ENCODE measurements at regions not wholly inside any gene's neighbourhood (a gene's known extent, or its start where the extent isn't known, plus 50 kb on each side); places are given as distances from the start of the nearest gene placed in this dataset.
"Not testable (repeated sequence)": the region's sequence is repeated elsewhere in the genome, so short reads cannot be mapped to it uniquely, and the experiment has no call there.

DNA sequence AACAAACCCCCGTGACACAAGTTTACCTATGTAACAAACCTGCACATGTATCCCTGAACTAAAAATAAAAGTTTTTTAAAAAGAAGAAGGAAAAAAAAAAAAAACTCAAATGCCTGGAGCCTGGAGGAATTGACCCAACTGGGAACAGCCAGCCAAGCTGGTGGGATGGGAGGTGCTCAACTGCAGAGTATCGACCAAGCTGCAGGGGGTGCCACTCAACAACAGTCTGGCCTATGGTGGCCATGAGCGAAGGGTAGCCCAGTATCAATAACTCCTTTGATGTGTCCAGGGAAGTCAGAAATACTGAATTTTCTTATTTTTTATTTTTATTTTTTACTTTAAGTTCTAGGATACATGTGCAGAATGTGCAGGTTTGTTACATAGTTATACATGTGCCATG lies 310.3 kb upstream of the DLGAP1 start:
- DNase-seq (ENCODE audit: low spot score): no peak

DNA sequence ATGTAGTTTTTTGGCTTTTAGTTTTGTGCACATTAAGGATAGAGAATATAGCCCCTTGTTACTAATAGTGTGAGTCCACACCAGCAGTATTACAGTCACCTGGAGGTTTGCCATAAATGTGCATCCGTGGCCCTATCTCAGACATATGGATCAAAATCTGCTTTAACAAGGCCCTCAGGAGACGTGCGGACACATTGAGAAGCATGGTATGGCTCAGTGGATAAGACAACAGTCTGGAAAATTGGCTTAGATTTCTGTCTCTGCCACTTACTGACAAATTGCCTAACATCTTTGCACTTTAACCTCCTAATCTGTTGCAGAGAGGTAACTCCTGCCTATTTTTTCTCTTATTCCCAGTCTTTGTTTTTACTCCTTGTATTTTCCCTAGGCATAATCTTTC lies 307.2 kb upstream of the DLGAP1 start:
- no peak for DNase-seq (ENCODE audit: low spot score)

DNA sequence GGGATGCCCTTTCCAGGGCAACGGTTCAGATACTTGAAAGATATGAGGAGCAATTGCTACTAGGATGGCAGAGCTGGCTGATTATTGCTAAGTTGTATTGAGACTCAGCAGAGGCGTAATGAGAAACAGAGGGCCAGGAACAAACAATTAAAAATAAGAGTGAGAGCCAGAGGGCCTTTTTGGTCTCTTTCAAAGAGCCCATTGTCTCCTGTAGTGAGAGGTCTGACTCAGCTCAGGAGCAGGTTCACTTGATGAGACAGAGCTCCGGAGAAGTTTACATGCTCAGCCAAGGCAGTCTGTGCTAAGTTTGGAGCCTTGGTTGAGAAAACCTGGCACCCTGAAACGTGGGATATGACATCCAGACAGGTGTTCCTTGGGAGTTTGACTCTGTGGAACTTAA lies 303.9 kb upstream of the DLGAP1 start:
- DNase-seq (ENCODE audit: low spot score): no peak

DNA sequence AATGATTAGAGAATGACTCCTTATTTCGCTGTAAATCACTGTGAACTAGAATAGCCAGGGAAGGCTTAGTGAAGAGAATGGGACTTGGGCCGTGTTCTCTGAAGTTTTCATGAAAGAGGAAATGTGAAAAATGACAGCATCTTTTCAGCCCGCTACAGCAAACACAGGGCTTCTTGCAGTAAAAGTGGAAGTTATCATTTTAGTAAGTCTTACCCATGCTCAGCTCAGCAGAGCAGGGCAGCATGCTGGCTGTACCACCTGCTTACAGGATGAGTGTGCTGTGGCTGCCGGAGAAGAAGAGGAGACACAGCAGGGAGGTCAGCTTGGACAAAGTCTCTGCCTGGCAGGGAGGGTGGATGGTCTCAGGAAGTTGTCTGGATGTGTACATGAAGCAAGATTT lies 300.7 kb upstream of the DLGAP1 start:
- DNase-seq (ENCODE audit: low spot score): no peak

- DNase-seq (ENCODE audit: low spot score): not testable (repeated sequence)
Measured at GRCh38 chr18:4753151-4753550, 298.0 kb upstream of the DLGAP1 start.

- no peak for DNase-seq (ENCODE audit: low spot score)
Measured at GRCh38 chr18:4751523-4751922, 296.4 kb upstream of the DLGAP1 start.

DNA sequence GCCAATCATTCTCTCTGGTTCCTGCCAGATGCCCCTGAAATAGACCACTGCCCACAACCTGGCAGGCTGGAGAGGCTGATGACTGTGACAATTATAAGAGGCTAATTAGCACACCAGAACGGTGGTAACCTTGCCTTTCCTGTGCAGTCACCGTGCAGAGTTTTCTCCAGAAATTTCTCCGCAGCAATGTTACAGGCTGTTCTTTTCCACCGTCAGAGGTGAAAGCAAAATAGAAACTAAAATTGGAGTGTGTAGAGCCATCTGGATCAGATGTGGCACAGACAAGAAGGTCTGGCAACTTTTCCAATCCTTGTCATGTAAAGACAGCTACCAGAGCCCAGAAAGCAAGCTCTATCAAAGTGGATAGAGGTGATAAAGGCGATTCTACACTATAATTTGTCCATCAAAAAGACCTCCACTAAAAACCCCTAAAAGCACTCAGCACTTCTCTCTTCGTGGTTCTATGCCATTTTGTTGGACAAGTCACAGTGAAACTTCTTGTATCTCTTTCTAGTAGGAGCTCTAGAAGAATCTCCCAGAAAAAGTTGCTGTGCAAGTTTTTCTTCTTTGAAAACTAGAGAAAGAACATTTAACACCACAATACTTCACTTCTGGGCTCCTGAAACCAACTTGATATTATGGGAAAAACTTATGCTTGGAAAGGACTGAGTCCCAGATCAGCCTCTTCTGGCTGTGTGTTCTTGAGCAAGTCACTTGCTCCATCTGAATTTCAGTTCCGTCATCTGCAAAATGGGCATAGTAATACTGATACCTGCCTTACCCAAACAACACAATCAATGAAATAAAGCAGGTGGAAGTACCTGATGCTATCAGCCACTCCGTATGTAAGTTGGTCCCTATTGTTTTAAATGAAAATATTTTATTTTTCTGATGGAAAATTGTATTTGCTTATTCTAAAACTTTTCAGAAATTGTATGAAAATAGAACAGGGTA lies 295.6 kb upstream of the DLGAP1 start:
- DNase-seq (ENCODE audit: low spot score): no peak

- no peak for DNase-seq (ENCODE audit: low spot score)
Measured at GRCh38 chr18:4748975-4749374, 293.9 kb upstream of the DLGAP1 start.

DNA sequence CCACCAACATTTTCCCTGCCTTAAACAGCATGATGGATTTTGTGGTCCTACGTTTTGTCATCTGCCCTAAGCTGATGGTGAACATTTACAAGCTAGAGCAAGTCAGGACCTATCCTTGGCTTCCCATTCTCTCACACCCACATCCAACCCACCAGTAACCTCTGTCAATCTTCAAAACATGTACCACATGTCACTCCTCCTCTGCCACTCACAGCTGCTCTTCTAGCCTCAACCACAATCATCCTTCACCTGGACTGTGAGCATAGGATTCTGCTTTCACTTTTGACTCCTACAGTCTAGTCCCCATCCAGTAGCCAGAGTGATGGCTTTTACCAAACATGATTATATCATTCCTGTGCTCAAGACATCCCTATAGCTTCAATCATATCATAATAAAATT lies 279.8 kb upstream of the DLGAP1 start:
- no peak for DNase-seq (ENCODE audit: low spot score)

DNA sequence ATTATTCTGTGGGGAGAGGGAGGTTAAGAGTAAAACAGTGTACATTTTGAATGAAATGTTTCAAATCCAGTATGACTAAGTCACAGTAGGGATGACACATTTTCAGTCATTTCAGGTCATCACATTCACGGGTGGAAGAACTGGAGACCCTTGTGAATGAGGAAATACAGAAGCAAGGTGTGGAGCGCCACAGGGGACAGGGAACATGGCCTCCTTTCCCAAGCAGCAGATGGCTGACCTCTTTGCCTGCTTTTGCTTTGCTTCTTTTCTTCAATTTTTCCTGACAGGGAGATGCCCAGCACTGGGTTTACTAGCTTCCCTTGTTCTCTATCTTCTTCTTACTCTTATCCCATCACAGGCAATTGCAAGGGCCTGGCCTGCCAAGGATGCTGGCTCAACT lies 278.9 kb upstream of the DLGAP1 start:
- DNase-seq (ENCODE audit: low spot score): no peak

DNA sequence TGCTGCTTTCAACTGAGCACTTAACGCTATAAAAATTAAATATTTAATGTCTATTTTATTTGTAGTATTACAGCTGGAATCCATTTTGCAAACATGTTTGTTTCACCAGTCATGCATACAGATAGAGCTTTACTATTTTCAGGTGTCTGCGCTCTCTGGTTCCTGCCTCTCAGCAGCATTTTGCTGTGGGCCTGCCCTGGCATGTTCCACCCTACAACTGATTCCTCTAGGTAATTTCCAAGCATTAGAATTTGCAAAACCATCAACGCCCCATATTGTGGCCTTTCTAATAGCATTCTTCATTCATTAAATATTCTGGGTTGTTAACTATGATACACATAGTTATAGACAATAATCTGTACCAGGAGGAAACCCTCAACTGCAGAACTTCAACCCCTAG lies 266.4 kb upstream of the DLGAP1 start:
- DNase-seq (ENCODE audit: low spot score): no peak

- no peak for DNase-seq (ENCODE audit: low spot score)
Measured at GRCh38 chr18:4720518-4720917, 265.4 kb upstream of the DLGAP1 start.

- no peak for DNase-seq (ENCODE audit: low spot score)
Measured at GRCh38 chr18:4705894-4706293, 250.8 kb upstream of the DLGAP1 start.

DNA sequence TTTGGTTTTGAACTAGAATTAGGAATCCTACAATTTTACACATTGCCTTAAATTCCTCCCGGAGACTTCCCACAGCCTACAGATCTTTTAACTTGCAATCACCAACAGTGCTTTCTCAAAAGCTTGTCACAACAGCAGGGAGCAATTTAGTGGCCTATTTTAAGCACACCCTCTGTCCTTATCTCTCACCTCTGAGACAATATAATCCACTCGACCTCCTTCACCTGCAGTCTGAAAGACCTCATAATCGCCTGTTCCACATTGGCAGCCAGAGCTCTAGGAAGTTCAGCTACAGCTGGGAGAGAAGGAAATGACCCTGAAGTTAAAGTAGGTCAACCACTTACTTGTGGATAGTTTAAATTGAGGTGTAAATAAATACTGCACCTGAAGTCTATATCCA lies 249.7 kb upstream of the DLGAP1 start:
- no peak for DNase-seq (ENCODE audit: low spot score)

DNA sequence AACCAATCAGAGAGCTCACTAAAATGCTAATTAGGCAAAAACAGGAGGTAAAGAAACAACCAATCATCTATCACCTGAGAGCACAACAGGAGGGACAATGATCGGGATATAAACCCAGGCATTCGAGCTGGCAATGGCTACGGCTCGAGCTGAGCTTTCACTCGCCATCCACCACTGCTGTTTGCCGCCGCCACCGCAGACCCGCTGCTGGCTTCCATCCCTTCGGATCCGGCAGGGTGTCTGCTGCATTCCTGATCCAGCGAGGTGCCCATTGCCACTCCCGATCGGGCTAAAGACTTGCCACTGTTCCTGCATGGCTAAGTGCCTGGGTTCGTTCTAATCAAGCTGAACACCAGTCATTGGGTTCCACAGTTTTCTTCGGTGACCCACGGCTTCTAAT lies 236.7 kb upstream of the DLGAP1 start:
- no peak for DNase-seq (ENCODE audit: low spot score)

DNA sequence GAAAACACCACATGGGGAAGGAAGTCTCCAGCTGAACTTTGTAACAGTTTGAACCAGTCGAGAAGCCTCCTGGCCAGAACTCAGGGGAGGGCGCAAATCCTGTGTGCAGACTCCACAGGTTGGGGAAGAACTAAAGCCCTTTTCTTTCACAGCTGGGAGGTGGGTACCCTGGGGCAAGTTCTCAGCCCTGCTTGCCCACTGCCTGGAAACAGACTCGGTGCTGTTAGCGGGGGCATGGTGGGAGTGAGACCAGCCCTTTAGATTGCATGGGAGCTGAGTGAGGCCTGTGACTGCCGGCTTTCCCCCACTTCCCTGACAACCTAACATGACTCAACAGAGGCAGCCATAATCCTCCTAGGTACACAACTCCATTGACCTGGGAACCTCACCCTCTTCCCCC lies 223.6 kb upstream of the DLGAP1 start:
- DNase-seq (ENCODE audit: low spot score): not testable (repeated sequence)

DNA sequence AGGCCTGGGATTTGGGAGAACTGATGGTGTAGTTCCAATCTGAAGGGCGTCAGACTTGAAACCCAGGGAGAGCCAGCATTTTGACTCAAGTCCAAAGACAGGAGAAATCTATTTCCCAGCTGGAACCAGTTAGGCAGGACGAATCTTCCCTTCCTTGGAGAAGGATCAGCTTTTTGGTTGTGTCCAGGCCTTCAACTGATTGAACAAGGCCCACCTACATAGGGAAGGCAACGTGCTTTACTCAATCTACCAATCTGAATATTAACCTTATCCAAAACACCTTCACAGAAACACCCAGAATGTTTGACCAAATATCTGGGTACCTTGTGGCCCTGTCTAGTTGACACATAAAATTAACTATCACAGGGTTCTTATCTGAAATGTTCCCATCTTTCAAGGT lies 221.9 kb upstream of the DLGAP1 start:
- no peak for DNase-seq (ENCODE audit: low spot score)

- no peak for DNase-seq (ENCODE audit: low spot score)
Measured at GRCh38 chr18:4672162-4672561, 217.1 kb upstream of the DLGAP1 start.

- no peak for DNase-seq (ENCODE audit: low spot score)
Measured at GRCh38 chr18:4658804-4659203, 203.7 kb upstream of the DLGAP1 start.

- DNase-seq (ENCODE audit: low spot score): no peak
Measured at GRCh38 chr18:4653418-4653817, 198.3 kb upstream of the DLGAP1 start.

DNA sequence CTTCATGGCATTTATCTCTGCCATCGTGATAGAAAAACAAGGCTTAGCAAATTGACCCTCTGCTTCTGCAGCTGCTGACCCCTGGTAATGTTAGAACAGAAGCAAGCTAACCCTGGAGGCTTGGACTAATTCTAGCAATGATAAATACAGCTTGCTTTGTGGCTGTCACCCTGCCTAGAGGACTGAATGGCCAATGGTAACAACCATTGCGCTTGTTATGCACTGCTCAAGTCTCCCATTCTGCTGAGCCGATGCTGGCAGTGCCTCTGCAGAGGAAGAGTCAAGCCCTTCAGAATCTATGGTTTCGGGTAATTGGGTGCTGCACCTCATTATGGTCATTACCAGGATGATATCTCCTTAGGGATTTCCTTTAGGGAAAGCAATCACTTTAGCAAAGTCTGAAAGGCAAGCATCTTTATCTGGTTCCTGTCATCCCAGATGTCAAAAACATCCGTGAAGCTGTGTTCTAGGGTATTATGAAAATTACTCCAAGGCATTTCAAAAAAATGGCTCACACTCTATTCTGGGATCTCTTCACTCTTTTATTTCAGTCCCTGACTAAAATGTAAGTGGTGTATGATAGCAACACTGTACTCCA lies 186.8 kb upstream of the DLGAP1 start:
- no peak for DNase-seq (ENCODE audit: low spot score)

- DNase-seq (ENCODE audit: low spot score): no peak
Measured at GRCh38 chr18:4640349-4641012, 185.4 kb upstream of the DLGAP1 start.

GRCh38 chr18:4639628-4640310 lies 184.7 kb upstream of the DLGAP1 start:
- no peak for DNase-seq (ENCODE audit: low spot score)

Measured in COLO829 (cell line).